Gastrocnemius medialis (tissue), 4 donors: ENCODE measurements at regions not wholly inside any gene's neighbourhood (a gene's known extent, or its start where the extent isn't known, plus 50 kb on each side); places are given as distances from the start of the nearest gene placed in this dataset.

ENCODE experiments used
- ATAC-seq, 2 donors: fragments of 150-250 bp; one replicate each; pipeline ENCODE4 v1.9.1; 2016
- DNase-seq, 2 donors: peaks; one replicate each; pipeline ENCODE4 v3.0.0-alpha.2; 2019
- H3K27ac ChIP-seq, 4 donors: fragments of 200-600 bp; sonication (generic); 1 replicate in 1 of 4; 2 replicates in 3 of 4; pipeline ENCODE4 v1.5.1; 2016 to 2018; ENCODE audit warnings: mild to moderate bottlenecking in 2 of 4, moderate library complexity in 1 of 4
- H3K27me3 ChIP-seq, 3 donors: fragments of 200-600 bp; sonication (generic) in 2 of 3; 1 replicate in 1 of 3; 2 replicates in 2 of 3; pipeline versions ENCODE4 v1.5.1 to v1.6.0; 2016 to 2019; ENCODE audit warnings: mild to moderate bottlenecking in 1 of 3, moderate library complexity in 1 of 3
- H3K36me3 ChIP-seq, 2 donors: fragments of 200-600 bp; sonication (generic) in 1 of 2; one replicate each; pipeline ENCODE4 v1.5.1; 2017 to 2018
- H3K4me1 ChIP-seq, 2 donors: fragments of 200-600 bp; sonication (generic) in 1 of 2; one replicate each; pipeline ENCODE4 v1.5.1; 2016 to 2017; ENCODE audit warnings: mild to moderate bottlenecking in 2 of 2
- H3K4me3 ChIP-seq, 4 donors: fragments of 200-600 bp; sonication (generic) in 3 of 4; 1 replicate in 1 of 4; 2 replicates in 3 of 4; pipeline ENCODE4 v1.5.1; 2016 to 2019; ENCODE audit warnings: mild to moderate bottlenecking in 2 of 4
- H3K9me3 ChIP-seq, 3 donors: fragments of 200-600 bp; sonication (generic) in 2 of 3; 1 replicate in 1 of 3; 2 replicates in 2 of 3; pipeline ENCODE4 v1.5.1; 2016 to 2019
- POLR2A ChIP-seq, 2 donors: fragments of 450-650 bp; IDR thresholded peaks; one replicate each; pipeline ENCODE4 v1.6.1; 2017; ENCODE audit warnings: antibody characterized with exemption in 2 of 2, mild to moderate bottlenecking in 2 of 2, moderate library complexity in 2 of 2
- in situ Hi-C, 4 donors: fragments of 200-750 bp; cut with MboI; loops; one replicate each; pipeline versions ENCODE4 v1.15.0 to v1.8.0; 2017; ENCODE audit warnings: low sequenced_read_pairs in 4 of 4
- intact Hi-C: fragments of 100-400 bp; cut with DNase I; formaldehyde crosslinking; loops from one replicate; pipeline ENCODE4 v1.15.1; 2023; ENCODE audit warnings: low total_unique reads
- TF ChIP-seq, protein P1 (sequence below), 5 experiments: fragments of 450-650 bp in 3 of 5; fragments of 200-600 bp in 2 of 5; sonication (generic) in 2 of 5; IDR thresholded peaks in 4 of 5; conservative IDR thresholded peaks in 1 of 5; 1 replicate in 4 of 5; 2 replicates in 1 of 5; pipeline ENCODE4 v1.5.1; 2016 to 2019; ENCODE audit warnings: antibody characterized with exemption in 5 of 5, mild to moderate bottlenecking in 3 of 5, moderate library complexity in 3 of 5

DNA sequence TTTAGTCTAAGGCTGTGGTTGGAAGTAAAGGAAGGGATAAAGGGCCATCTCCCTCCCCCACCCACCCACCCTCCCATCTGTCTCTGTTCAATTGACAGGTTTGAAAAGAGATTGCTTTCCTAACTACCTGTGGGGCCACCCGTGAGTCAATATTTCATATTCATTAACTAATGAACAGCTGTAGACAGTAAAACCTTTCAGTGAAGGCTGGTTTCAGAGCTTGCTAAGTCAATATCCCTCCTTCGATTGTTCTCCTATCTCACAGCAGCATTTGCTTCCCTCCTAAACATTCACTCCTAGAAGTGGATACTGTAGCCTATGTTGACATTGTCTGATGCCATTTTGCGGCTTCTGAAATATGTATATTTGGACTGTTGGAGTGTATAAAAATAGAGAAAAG is 85.9 kb upstream of the SYNPR start:
- no peaks in the 10 kb centered on the region for H3K36me3 ChIP-seq
- DNase-seq = no peak
- H3K4me1 ChIP-seq = no peaks in the 10 kb centered on the region
- TF ChIP-seq, protein P1, sequence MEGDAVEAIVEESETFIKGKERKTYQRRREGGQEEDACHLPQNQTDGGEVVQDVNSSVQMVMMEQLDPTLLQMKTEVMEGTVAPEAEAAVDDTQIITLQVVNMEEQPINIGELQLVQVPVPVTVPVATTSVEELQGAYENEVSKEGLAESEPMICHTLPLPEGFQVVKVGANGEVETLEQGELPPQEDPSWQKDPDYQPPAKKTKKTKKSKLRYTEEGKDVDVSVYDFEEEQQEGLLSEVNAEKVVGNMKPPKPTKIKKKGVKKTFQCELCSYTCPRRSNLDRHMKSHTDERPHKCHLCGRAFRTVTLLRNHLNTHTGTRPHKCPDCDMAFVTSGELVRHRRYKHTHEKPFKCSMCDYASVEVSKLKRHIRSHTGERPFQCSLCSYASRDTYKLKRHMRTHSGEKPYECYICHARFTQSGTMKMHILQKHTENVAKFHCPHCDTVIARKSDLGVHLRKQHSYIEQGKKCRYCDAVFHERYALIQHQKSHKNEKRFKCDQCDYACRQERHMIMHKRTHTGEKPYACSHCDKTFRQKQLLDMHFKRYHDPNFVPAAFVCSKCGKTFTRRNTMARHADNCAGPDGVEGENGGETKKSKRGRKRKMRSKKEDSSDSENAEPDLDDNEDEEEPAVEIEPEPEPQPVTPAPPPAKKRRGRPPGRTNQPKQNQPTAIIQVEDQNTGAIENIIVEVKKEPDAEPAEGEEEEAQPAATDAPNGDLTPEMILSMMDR (IDR thresholded peaks at IDR 0.05 in 4 of 5, conservative IDR thresholded peaks at IDR 0.05 in 1 of 5) = no peak
- no peak overlapping the region for H3K27ac ChIP-seq
- ATAC-seq = no peak
- in situ Hi-C loops = no loop called here
- H3K4me3 ChIP-seq = no peak overlapping the region
- intact Hi-C loops = no loop called here
- no peaks in the 10 kb centered on the region for H3K9me3 ChIP-seq
- H3K27me3 ChIP-seq = no peaks in the 10 kb centered on the region

DNA sequence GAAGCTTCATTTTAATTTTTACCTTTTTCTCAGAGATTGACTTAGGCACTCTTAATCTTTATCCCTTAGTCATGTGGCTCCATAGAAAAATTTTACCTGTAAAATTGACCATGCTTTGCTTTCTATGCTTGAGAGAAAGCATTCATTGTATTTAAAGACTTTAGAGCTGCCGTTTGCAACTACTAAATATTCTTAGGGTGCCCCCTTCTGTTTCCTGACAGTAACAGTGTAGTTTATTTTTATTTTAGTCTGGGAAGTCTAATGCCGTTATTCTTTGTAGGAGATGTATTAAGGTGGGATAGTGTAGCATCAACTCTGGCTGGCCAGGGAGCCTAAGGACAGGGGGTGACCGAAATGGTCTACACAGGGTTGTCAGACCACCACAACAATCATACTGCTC is 84.5 kb upstream of the SYNPR start:
- Histone ChIP-seq H3K27ac (no peak overlapping the region), H3K36me3 (no peaks in the 10 kb centered on the region), H3K9me3 (no peaks in the 10 kb centered on the region), H3K4me3 (no peak overlapping the region), H3K4me1 (no peaks in the 10 kb centered on the region), H3K27me3 (no peaks in the 10 kb centered on the region)
- ATAC-seq = no peak
- no peak for DNase-seq
- TF ChIP-seq POLR2A (IDR thresholded peaks at IDR 0.05) = no peak
- TF ChIP-seq, protein P1 (IDR thresholded peaks at IDR 0.05 in 4 of 5, conservative IDR thresholded peaks at IDR 0.05 in 1 of 5) = no peak
- in situ Hi-C loops (no loop called here), intact Hi-C loops (no loop called here)

DNA sequence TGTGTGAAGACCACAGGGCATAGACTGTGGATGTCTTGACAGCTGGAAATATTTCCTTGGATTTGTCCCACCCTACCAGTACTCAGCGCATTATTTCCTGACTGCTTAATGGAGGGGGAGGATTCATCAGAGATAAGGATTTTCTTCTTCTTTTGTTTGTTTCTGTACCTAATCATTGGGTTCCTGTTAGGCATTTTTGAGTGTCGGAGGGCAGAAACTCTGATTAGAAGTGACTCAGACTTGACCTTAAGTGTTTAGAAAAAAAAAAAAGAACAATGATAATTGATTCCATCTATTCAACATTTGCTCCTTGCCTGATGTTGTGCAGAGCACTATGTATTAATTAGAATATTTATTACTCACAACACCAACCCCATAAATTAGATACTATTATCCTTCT is 78.5 kb upstream of the SYNPR start:
- DNase-seq = no peak
- no peaks in the 10 kb centered on the region for H3K4me1 ChIP-seq
- no peak for TF ChIP-seq POLR2A (IDR thresholded peaks at IDR 0.05)
- TF ChIP-seq, protein P1 (IDR thresholded peaks at IDR 0.05 in 4 of 5, conservative IDR thresholded peaks at IDR 0.05 in 1 of 5) = no peak
- intact Hi-C loops (no loop called here), in situ Hi-C loops (no loop called here)
- no peaks in the 10 kb centered on the region for H3K27me3 ChIP-seq
- H3K27ac ChIP-seq = no peak overlapping the region
- no peaks in the 10 kb centered on the region for H3K9me3 ChIP-seq
- H3K36me3 ChIP-seq = no peaks in the 10 kb centered on the region
- ATAC-seq = no peak
- H3K4me3 ChIP-seq = no peak overlapping the region

DNA sequence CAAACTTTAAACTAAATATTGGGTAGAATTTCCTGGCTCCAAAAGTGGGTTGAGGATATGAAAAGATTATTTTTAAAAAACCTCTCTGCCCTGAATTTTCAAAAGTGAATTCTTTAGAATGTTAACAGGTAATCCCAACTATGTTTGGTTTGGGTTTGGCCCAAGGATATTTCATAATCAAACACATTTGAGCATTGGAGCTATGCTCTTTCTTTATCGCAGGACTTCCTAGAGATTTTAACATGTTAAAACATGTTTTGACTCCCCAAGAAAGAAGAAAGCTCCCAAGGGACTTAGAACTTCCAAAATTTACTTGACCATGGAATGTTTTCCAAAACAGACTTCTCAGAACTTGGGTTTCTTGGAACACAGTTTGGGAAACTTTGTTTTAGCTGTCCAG is 75.6 kb upstream of the SYNPR start:
- no peak overlapping the region for H3K27ac ChIP-seq
- H3K36me3 ChIP-seq = no peaks in the 10 kb centered on the region
- in situ Hi-C loops (no loop called here), intact Hi-C loops (no loop called here)
- TF ChIP-seq, protein P1 (IDR thresholded peaks at IDR 0.05 in 4 of 5, conservative IDR thresholded peaks at IDR 0.05 in 1 of 5) = no peak
- no peak for TF ChIP-seq POLR2A (IDR thresholded peaks at IDR 0.05)
- H3K4me1 ChIP-seq = no peaks in the 10 kb centered on the region
- ATAC-seq = no peak
- no peaks in the 10 kb centered on the region for H3K27me3 ChIP-seq
- no peaks in the 10 kb centered on the region for H3K9me3 ChIP-seq
- DNase-seq = no peak
- no peak overlapping the region for H3K4me3 ChIP-seq

DNA sequence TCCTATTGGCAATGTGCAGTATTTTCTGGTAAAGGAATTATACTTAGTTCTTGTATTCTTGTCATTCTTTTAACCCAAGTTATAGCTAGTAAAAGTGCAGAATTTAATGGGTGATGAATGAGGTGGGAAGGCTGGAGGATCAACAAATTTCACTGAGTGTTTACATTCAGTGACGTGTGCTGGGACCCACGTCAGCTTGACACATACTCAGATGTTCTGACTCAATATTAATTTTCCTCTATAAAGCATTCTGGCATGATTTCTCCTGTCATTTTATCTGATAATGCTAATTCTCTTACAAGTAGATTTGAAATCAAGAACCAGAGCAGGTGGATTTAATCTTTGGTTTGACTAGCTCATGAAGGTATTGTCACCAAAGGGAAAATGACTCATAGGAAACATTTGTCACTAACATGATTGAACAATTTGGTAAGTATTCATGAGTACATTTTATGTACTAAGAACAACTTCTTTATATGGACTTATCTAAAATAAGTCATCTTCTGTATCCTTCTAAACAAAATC is 71.0 kb upstream of the SYNPR start:
- Histone ChIP-seq H3K9me3 (no peaks in the 10 kb centered on the region), H3K36me3 (no peaks in the 10 kb centered on the region), H3K4me1 (no peaks in the 10 kb centered on the region), H3K4me3 (no peak overlapping the region), H3K27ac (no peak overlapping the region), H3K27me3 (no peaks in the 10 kb centered on the region)
- in situ Hi-C loops = no loop called here
- TF ChIP-seq, protein P1 (IDR thresholded peaks at IDR 0.05 in 4 of 5, conservative IDR thresholded peaks at IDR 0.05 in 1 of 5) = no peak
- no peak for TF ChIP-seq POLR2A (IDR thresholded peaks at IDR 0.05)
- DNase-seq (no peak), ATAC-seq (no peak)
- intact Hi-C loops = no loop called here
